ENCODE measurements at regions not wholly inside any gene's neighbourhood (a gene's known extent, or its start where the extent isn't known, plus 50 kb on each side); places are given as distances from the start of the nearest gene placed in this dataset.

GRCh38 chr7:54843841-54844355 lies 84.9 kb upstream of the SEC61G start:
- no peaks in the 10 kb centered on the region for H3K27me3 ChIP-seq
- intact Hi-C loops (cut with DNase I; ENCODE audit: low total_unique reads): no loop called here
- TF ChIP-seq POLR2AphosphoS5 (IDR thresholded peaks at IDR 0.05): no peak
- TF ChIP-seq POLR2A (IDR thresholded peaks at IDR 0.05): no peak
- no peak for TF ChIP-seq CTCF (IDR thresholded peaks at IDR 0.05)

GRCh38 chr7:54846273-54846672 lies 87.3 kb upstream of the SEC61G start:
- intact Hi-C loops (cut with DNase I; ENCODE audit: low total_unique reads): no loop called here
- Histone ChIP-seq H3K4me1 (no peaks in the 10 kb centered on the region), H3K27ac (no peak overlapping the region), H3K4me3 (no peak overlapping the region), H3K27me3 (no peaks in the 10 kb centered on the region), H3K9me3 (no peaks in the 10 kb centered on the region), H3K36me3 (no peaks in the 10 kb centered on the region)
- no peak for TF ChIP-seq POLR2A (IDR thresholded peaks at IDR 0.05)
- TF ChIP-seq POLR2AphosphoS5 (IDR thresholded peaks at IDR 0.05): no peak
- TF ChIP-seq CTCF (IDR thresholded peaks at IDR 0.05): no peak
- no peak for DNase-seq (ENCODE audit: low spot score in 2 of 2)

More at GRCh38 chr7:54843841-54844355, 84.9 kb upstream of the SEC61G start:
- no peak for DNase-seq (ENCODE audit: low spot score in 2 of 2)
- H3K27ac ChIP-seq: no peak overlapping the region
- H3K4me3 ChIP-seq: no peak overlapping the region
- no peaks in the 10 kb centered on the region for H3K9me3 ChIP-seq
- no peaks in the 10 kb centered on the region for H3K36me3 ChIP-seq
- H3K4me1 ChIP-seq: no peaks in the 10 kb centered on the region

GRCh38 chr7:54847921-54848320 lies 88.9 kb upstream of the SEC61G start:
- H3K4me3 ChIP-seq: no peak overlapping the region
- no peak for TF ChIP-seq POLR2A (IDR thresholded peaks at IDR 0.05)
- no peak for TF ChIP-seq CTCF (IDR thresholded peaks at IDR 0.05)
- no peak for TF ChIP-seq POLR2AphosphoS5 (IDR thresholded peaks at IDR 0.05)
- no peaks in the 10 kb centered on the region for H3K36me3 ChIP-seq
- DNase-seq (ENCODE audit: low spot score in 2 of 2): no peak
- no peaks in the 10 kb centered on the region for H3K9me3 ChIP-seq
- no peaks in the 10 kb centered on the region for H3K27me3 ChIP-seq
- intact Hi-C loops (cut with DNase I; ENCODE audit: low total_unique reads): no loop called here
- no peak overlapping the region for H3K27ac ChIP-seq
- no peaks in the 10 kb centered on the region for H3K4me1 ChIP-seq

- no peak for DNase-seq (ENCODE audit: low spot score in 2 of 2)
- no peak for TF ChIP-seq CTCF (IDR thresholded peaks at IDR 0.05)
- no peak for TF ChIP-seq POLR2AphosphoS5 (IDR thresholded peaks at IDR 0.05)
- TF ChIP-seq POLR2A (IDR thresholded peaks at IDR 0.05): no peak
- H3K4me3 ChIP-seq: no peak overlapping the region
- no peaks in the 10 kb centered on the region for H3K4me1 ChIP-seq
- no peaks in the 10 kb centered on the region for H3K36me3 ChIP-seq
- H3K27me3 ChIP-seq: no peaks in the 10 kb centered on the region
- H3K9me3 ChIP-seq: peaks cover 0 to 4% of the 10 kb centered on the region in 2 donors
- no peak overlapping the region for H3K27ac ChIP-seq
- intact Hi-C loops (cut with DNase I; ENCODE audit: low total_unique reads): no loop called here
Observed at GRCh38 chr7:54856856-54857255, 97.8 kb upstream of the SEC61G start.

GRCh38 chr7:54857294-54857693 lies 98.3 kb upstream of the SEC61G start:
- H3K27me3 ChIP-seq: no peaks in the 10 kb centered on the region
- no peak overlapping the region for H3K4me3 ChIP-seq
- DNase-seq (ENCODE audit: low spot score in 2 of 2): no peak
- no peaks in the 10 kb centered on the region for H3K36me3 ChIP-seq
- no peak overlapping the region for H3K27ac ChIP-seq
- intact Hi-C loops (cut with DNase I; ENCODE audit: low total_unique reads): no loop called here
- peaks cover 0 to 4% of the 10 kb centered on the region in 2 donors for H3K9me3 ChIP-seq
- no peak for TF ChIP-seq POLR2AphosphoS5 (IDR thresholded peaks at IDR 0.05)
- no peak for TF ChIP-seq POLR2A (IDR thresholded peaks at IDR 0.05)
- TF ChIP-seq CTCF (IDR thresholded peaks at IDR 0.05): no peak
- no peaks in the 10 kb centered on the region for H3K4me1 ChIP-seq
